ENCODE measurements at regions not wholly inside any gene's neighbourhood (a gene's known extent, or its start where the extent isn't known, plus 50 kb on each side); places are given as distances from the start of the nearest gene placed in this dataset.

DNA sequence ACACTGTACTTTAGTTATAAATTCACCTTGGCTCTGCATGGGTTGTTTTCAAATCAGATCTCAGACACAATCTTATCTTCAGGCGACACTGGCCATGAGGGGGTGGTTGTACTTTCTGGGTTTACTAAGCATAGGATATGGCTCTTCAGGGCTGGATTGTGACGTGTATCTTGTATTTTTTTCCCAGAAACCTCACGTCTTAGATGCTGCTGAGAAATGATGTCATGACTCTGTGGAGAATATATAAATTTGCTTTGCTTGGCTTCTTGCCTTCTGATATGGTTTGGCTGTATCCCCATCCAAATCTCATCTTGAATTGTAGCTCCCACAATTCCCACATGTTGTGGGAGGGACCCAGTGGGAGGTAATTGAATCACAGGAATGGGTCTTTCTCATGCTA is 82.8 kb upstream of the VSTM5 start:
- no peak overlapping the region for H3K27ac ChIP-seq (ENCODE audit: low read length)
- DNase-seq (no peak), ATAC-seq (no peak)
- TF ChIP-seq, protein P1, sequence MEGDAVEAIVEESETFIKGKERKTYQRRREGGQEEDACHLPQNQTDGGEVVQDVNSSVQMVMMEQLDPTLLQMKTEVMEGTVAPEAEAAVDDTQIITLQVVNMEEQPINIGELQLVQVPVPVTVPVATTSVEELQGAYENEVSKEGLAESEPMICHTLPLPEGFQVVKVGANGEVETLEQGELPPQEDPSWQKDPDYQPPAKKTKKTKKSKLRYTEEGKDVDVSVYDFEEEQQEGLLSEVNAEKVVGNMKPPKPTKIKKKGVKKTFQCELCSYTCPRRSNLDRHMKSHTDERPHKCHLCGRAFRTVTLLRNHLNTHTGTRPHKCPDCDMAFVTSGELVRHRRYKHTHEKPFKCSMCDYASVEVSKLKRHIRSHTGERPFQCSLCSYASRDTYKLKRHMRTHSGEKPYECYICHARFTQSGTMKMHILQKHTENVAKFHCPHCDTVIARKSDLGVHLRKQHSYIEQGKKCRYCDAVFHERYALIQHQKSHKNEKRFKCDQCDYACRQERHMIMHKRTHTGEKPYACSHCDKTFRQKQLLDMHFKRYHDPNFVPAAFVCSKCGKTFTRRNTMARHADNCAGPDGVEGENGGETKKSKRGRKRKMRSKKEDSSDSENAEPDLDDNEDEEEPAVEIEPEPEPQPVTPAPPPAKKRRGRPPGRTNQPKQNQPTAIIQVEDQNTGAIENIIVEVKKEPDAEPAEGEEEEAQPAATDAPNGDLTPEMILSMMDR (IDR thresholded peaks at IDR 0.05) = no peak
- no peaks in the 10 kb centered on the region for H3K36me3 ChIP-seq (ENCODE audit: control insufficient read depth, insufficient read depth, low read length)
- Mint-ChIP-seq H3K27ac (no peak overlapping the region), H3K36me3 (no peaks in the 10 kb centered on the region), H3K4me3 (no peak overlapping the region), H3K4me1 (no peaks in the 10 kb centered on the region), H3K27me3 (ENCODE audit: low read depth in 2 of 2) (peaks cover 8 to 10% of the 10 kb centered on the region in 2 donors), H3K9me3 (peaks cover 0 to 4% of the 10 kb centered on the region in 2 donors)
- no peaks in the 10 kb centered on the region for H3K9me3 ChIP-seq (ENCODE audit: control insufficient read depth, insufficient read depth, low read length)
- WGBS (ENCODE audit: insufficient coverage) = 87% methylated on average over 3 of the region's 3 CpGs
- H3K27me3 ChIP-seq (ENCODE audit: control insufficient read depth, insufficient read depth, low read length) = no peaks in the 10 kb centered on the region
- no peaks in the 10 kb centered on the region for H3K4me1 ChIP-seq (ENCODE audit: control insufficient read depth, insufficient read depth, low read length)
- no peak overlapping the region for H3K4me3 ChIP-seq (ENCODE audit: low read length)
- intact Hi-C loops (cut with micrococcal nuclease) = no loop called here

DNA sequence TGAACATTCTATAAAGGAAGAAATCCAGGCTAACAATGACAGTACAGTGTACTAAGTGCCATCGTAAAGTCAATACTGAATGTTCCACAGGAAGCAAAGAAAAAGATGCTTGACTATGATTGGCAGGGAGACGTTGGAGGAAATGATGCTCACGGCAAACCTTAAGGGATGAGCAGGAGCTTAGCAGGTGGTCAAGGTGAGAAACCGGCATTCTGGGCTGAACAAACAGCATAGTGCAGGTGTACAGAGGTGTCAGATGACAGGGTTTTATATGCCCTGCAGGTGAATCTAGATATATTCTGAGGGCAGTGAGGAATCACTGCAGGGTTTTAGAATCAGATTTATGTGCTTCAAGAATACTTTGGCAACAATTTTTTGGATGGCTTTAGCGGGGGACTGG is 85.3 kb upstream of the HEPHL1 start:
- ATAC-seq (no peak), DNase-seq (no peak)
- Histone ChIP-seq H3K9me3 (ENCODE audit: control insufficient read depth, insufficient read depth, low read length) (no peaks in the 10 kb centered on the region), H3K4me3 (ENCODE audit: low read length) (no peak overlapping the region), H3K27me3 (ENCODE audit: control insufficient read depth, insufficient read depth, low read length) (no peaks in the 10 kb centered on the region), H3K27ac (ENCODE audit: low read length) (no peak overlapping the region), H3K4me1 (ENCODE audit: control insufficient read depth, insufficient read depth, low read length) (no peaks in the 10 kb centered on the region), H3K36me3 (ENCODE audit: control insufficient read depth, insufficient read depth, low read length) (no peaks in the 10 kb centered on the region)
- Mint-ChIP-seq H3K36me3 (no peaks in the 10 kb centered on the region), H3K27ac (no peak overlapping the region), H3K9me3 (peaks cover 0 to 4% of the 10 kb centered on the region in 2 donors), H3K4me1 (no peaks in the 10 kb centered on the region), H3K27me3 (ENCODE audit: low read depth in 2 of 2) (peaks cover 5 to 8% of the 10 kb centered on the region in 2 donors), H3K4me3 (no peak overlapping the region)
- TF ChIP-seq, protein P1 (IDR thresholded peaks at IDR 0.05) = no peak
- intact Hi-C loops (cut with micrococcal nuclease) = no loop called here
- 76% methylated on average over 5 of the region's 5 CpGs for WGBS (ENCODE audit: insufficient coverage)

DNA sequence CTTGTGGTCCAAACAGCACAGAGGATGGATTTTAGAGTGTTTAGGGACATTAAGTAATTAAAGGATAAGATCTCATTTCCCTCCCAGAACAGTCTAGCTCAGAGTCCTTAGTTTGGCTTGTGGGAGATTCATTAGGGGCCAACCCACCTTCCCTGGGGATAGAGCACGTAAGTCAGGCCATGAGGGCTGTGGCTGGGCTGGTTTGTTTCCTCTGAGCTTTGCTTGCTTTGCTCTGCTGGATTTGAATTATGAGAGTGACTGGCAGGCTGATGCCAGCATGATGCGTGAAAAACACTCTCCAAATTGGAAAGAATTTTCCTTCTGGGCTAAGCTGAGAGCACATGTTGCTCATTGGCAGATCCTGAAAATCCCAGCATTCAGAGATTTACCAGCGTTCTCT is 84.7 kb upstream of the HEPHL1 start:
- DNase-seq (no peak), ATAC-seq (no peak)
- Mint-ChIP-seq H3K9me3 (peaks cover 0 to 4% of the 10 kb centered on the region in 2 donors), H3K4me3 (no peak overlapping the region), H3K27ac (no peak overlapping the region), H3K36me3 (no peaks in the 10 kb centered on the region), H3K27me3 (ENCODE audit: low read depth in 2 of 2) (peaks cover 5 to 8% of the 10 kb centered on the region in 2 donors), H3K4me1 (peaks cover 0 to 5% of the 10 kb centered on the region in 2 donors)
- Histone ChIP-seq H3K4me1 (ENCODE audit: control insufficient read depth, insufficient read depth, low read length) (no peaks in the 10 kb centered on the region), H3K27me3 (ENCODE audit: control insufficient read depth, insufficient read depth, low read length) (no peaks in the 10 kb centered on the region), H3K9me3 (ENCODE audit: control insufficient read depth, insufficient read depth, low read length) (no peaks in the 10 kb centered on the region), H3K27ac (ENCODE audit: low read length) (no peak overlapping the region), H3K36me3 (ENCODE audit: control insufficient read depth, insufficient read depth, low read length) (no peaks in the 10 kb centered on the region), H3K4me3 (ENCODE audit: low read length) (no peak overlapping the region)
- TF ChIP-seq, protein P1 (IDR thresholded peaks at IDR 0.05) = no peak
- 69% methylated on average over 3 of the region's 3 CpGs for WGBS (ENCODE audit: insufficient coverage)
- intact Hi-C loops (cut with micrococcal nuclease) = no loop called here

DNA sequence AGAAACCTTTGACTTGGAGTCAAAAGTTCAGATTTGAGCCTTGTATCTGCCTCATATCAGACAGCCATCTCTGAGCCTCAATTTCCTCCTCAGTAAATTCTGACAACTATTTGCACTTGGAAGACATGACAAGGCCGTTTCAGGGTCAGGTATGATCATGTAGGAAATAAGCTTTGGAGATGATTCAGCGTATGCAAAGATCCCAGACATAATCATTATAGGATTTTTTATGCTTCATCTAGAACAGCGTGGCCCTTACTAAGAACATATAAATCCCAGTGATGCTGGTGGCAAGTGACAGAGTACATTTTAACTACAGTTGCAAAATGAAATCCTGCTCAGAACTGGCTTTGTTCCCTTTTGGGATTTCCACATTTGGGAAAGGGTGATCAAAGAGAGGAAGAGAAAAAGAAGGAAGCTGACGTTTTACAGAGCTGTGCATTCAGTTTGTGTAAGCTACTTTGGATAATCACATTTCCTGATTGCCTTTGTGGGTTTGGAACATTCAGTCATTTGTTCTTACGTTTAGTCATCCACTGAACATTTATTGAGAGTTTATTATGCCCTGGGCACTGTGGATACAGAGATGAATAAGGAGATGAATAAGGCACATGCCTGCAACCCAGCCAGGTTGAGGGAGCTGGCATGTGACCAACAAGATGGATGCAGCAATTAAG is 81.9 kb upstream of the HEPHL1 start:
- no peaks in the 10 kb centered on the region for H3K9me3 ChIP-seq (ENCODE audit: control insufficient read depth, insufficient read depth, low read length)
- intact Hi-C loops (cut with micrococcal nuclease) = no loop called here
- H3K4me1 ChIP-seq (ENCODE audit: control insufficient read depth, insufficient read depth, low read length) = no peaks in the 10 kb centered on the region
- TF ChIP-seq, protein P1 (IDR thresholded peaks at IDR 0.05) = no peak
- H3K4me3 ChIP-seq (ENCODE audit: low read length) = no peak overlapping the region
- H3K36me3 Mint-ChIP-seq = no peaks in the 10 kb centered on the region
- peaks cover 0 to 8% of the 10 kb centered on the region in 2 donors for H3K27me3 Mint-ChIP-seq (ENCODE audit: low read depth in 2 of 2)
- H3K27ac Mint-ChIP-seq = no peak overlapping the region
- ATAC-seq (no peak), DNase-seq (no peak)
- H3K4me1 Mint-ChIP-seq = peaks cover 0 to 5% of the 10 kb centered on the region in 2 donors
- H3K36me3 ChIP-seq (ENCODE audit: control insufficient read depth, insufficient read depth, low read length) = no peaks in the 10 kb centered on the region
- H3K27ac ChIP-seq (ENCODE audit: low read length) = no peak overlapping the region
- 48% methylated on average over 3 of the region's 5 CpGs for WGBS (ENCODE audit: insufficient coverage)
- H3K9me3 Mint-ChIP-seq = peaks cover 0 to under 1% of the 10 kb centered on the region in 2 donors
- H3K4me3 Mint-ChIP-seq = no peak overlapping the region
- no peaks in the 10 kb centered on the region for H3K27me3 ChIP-seq (ENCODE audit: control insufficient read depth, insufficient read depth, low read length)
